ENCODE measurements at regions not wholly inside any gene's neighbourhood (a gene's known extent, or its start where the extent isn't known, plus 50 kb on each side); places are given as distances from the start of the nearest gene placed in this dataset.

GRCh38 chr13:99113351-99113750, 87.3 kb upstream of the UBAC2 start:
- no peak overlapping the region for H4K5ac ChIP-seq (ENCODE audit: low read depth, low read length)
- no peak for ATAC-seq (ENCODE audit: low read depth)
- H2BK20ac ChIP-seq (ENCODE audit: low read depth, low read length) = no peak overlapping the region
- H2AFZ ChIP-seq (replicated peaks; ENCODE audit: low read length, poor library complexity) = no peak overlapping the region
- no peak overlapping the region for H2BK15ac ChIP-seq (ENCODE audit: low read depth, low read length)
- no peak overlapping the region for H2AK9ac ChIP-seq (replicated peaks; ENCODE audit: low read depth, low read length, poor library complexity)
- no TSS peak for BruUV-seq (replicated peaks)
- TF ChIP-seq MAFK (IDR thresholded peaks at IDR 0.05; ENCODE audit: low read depth, low read length) (no peak), SMC3 (IDR thresholded peaks at IDR 0.05; ENCODE audit: low read depth, low read length) (no peak), RFX5 (IDR thresholded peaks at IDR 0.05; ENCODE audit: low read depth, low read length) (no peak), FOS (IDR thresholded peaks at IDR 0.05; ENCODE audit: low read depth, low read length) (no peak), CEBPB (IDR thresholded peaks at IDR 0.05; ENCODE audit: low read depth, low read length) (no peak), MXI1 (IDR thresholded peaks at IDR 0.05; ENCODE audit: borderline replicate concordance, low read depth, low read length) (no peak), CTCF (conservative IDR thresholded peaks at IDR 0.05; ENCODE audit: low read depth, low read length) (no peak), USF2 (IDR thresholded peaks at IDR 0.05; ENCODE audit: low read depth, low read length) (no peak), POLR2A (IDR thresholded peaks at IDR 0.05; ENCODE audit: low read depth, low read length) (no peak), NFE2L2 (IDR thresholded peaks at IDR 0.05; ENCODE audit: low read depth, low read length) (no peak), CHD1 (IDR thresholded peaks at IDR 0.05; ENCODE audit: low read depth, low read length) (no peak), RAD21 (IDR thresholded peaks at IDR 0.05; ENCODE audit: low read length) (no peak), ELK1 (IDR thresholded peaks at IDR 0.05; ENCODE audit: borderline replicate concordance, low read depth, low read length) (no peak), BHLHE40 (IDR thresholded peaks at IDR 0.05; ENCODE audit: low read depth, low read length) (no peak), RCOR1 (IDR thresholded peaks at IDR 0.05; ENCODE audit: insufficient replicate concordance, low read length) (no peak), MAZ (IDR thresholded peaks at IDR 0.05; ENCODE audit: borderline replicate concordance, low read depth, low read length) (no peak)
- H3K18ac ChIP-seq (ENCODE audit: low read depth, low read length) = no peak overlapping the region
- no peaks in the 10 kb centered on the region for H3K9me3 ChIP-seq (ENCODE audit: control insufficient read depth, insufficient read depth, low read length)
- H3K14ac ChIP-seq (replicated peaks; ENCODE audit: low read depth, low read length) = no peak overlapping the region
- no peaks in the 10 kb centered on the region for H3K36me3 ChIP-seq (ENCODE audit: control insufficient read depth, insufficient read depth, low read length)
- no peak overlapping the region for H3K27ac ChIP-seq (ENCODE audit: insufficient read depth, low read length)
- H3K79me1 ChIP-seq (ENCODE audit: low read depth in 1 of 2, low read length in 2 of 2) = no peaks in the 10 kb centered on the region
- no peak for DNase-seq
- CTCF ChIA-PET = no interaction called here
- in situ Hi-C loops (cut with MboI; ENCODE audit: low sequenced_read_pairs) = no loop called here
- H2BK5ac ChIP-seq (ENCODE audit: low read depth, low read length, poor library complexity, severe bottlenecking) = no peak overlapping the region
- no peak overlapping the region for H3K4me2 ChIP-seq (ENCODE audit: low read depth, low read length)
- no peak overlapping the region for H4K8ac ChIP-seq (ENCODE audit: low read depth in 2 of 2, low read length in 2 of 2)
- H3K9ac ChIP-seq (ENCODE audit: low read depth, low read length) = no peak overlapping the region
- no peak overlapping the region for H3K4ac ChIP-seq (ENCODE audit: low read depth, low read length)
- WGBS, 2 experiments (ENCODE audit: extremely low coverage in 2 of 2, insufficient read length in 1 of 2) = no CpG with 5 or more reads among the region's 5 CpGs
- no peak overlapping the region for H2BK120ac ChIP-seq (ENCODE audit: low read depth, low read length)
- H3K27me3 ChIP-seq (ENCODE audit: control insufficient read depth, insufficient read depth, low read length) = peaks cover 4% of the 10 kb centered on the region; the same call in 1 of the 2 replicates
- H3K4me1 ChIP-seq (ENCODE audit: control insufficient read depth, insufficient read depth, low read length) = no peaks in the 10 kb centered on the region
- H3K23ac ChIP-seq (ENCODE audit: low read depth, low read length) = no peak overlapping the region
- intact Hi-C loops (cut with micrococcal nuclease) = no loop called here
- no peaks in the 10 kb centered on the region for H3K9me1 ChIP-seq (ENCODE audit: insufficient read depth, low read length)
- H2AK5ac ChIP-seq (ENCODE audit: low read depth, low read length) = no peak overlapping the region
- H4K91ac ChIP-seq (ENCODE audit: insufficient read depth, low read depth, low read length) = no peak overlapping the region
- H3K4me3 ChIP-seq (ENCODE audit: insufficient read depth, low read depth, low read length) = no peak overlapping the region
- no peak overlapping the region for H3K56ac ChIP-seq (ENCODE audit: extremely low read depth, insufficient read depth, low read length)
- H4K20me1 ChIP-seq (ENCODE audit: insufficient read depth, low read length) = no peaks in the 10 kb centered on the region
- dilution Hi-C loops (cut with HindIII; ENCODE audit: low sequenced_read_pairs, unreplicated experiment) = no loop called here
- POLR2A ChIA-PET (ENCODE audit: unreplicated experiment) = no interaction called here
